ENCODE measurements at regions not wholly inside any gene's neighbourhood (a gene's known extent, or its start where the extent isn't known, plus 50 kb on each side); places are given as distances from the start of the nearest gene placed in this dataset.

DNA sequence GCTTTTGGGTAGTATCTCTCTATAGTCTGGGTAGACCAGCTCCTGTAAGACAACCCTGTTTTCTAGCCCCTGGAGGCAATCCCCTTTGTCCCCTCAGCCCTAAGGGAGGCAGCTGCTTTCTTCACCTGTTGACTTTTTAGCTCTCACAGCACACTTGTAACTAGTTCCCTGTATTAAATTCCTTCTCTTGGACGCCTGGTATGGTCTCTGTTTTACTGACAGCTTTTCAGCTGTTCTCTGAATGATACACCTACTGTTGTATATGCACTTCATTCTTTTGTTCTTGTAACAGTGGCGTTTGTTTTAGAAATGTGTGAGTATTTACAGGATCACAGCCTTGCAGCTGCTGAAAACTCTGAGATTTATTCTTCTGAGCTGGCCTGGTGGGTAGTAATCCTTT is 413.0 kb upstream of the RBMS3 start:
- no peaks in the 10 kb centered on the region for H3K4me1 ChIP-seq (ENCODE audit: control insufficient read depth, extremely low read depth, insufficient read depth, low read length)
- no peaks in the 10 kb centered on the region for H3K9me3 ChIP-seq (ENCODE audit: control insufficient read depth, insufficient read depth, low read depth, low read length)
- no peak overlapping the region for H3K4me2 ChIP-seq (ENCODE audit: extremely low read depth, insufficient read depth, low read length)
- H3K9ac ChIP-seq (ENCODE audit: insufficient read depth, low read length) = no peak overlapping the region
- DNase-seq (ENCODE audit: low read depth in 2 of 2) = no peak
- H2AFZ ChIP-seq (ENCODE audit: low read length) = no peak overlapping the region
- TF ChIP-seq, protein P1, sequence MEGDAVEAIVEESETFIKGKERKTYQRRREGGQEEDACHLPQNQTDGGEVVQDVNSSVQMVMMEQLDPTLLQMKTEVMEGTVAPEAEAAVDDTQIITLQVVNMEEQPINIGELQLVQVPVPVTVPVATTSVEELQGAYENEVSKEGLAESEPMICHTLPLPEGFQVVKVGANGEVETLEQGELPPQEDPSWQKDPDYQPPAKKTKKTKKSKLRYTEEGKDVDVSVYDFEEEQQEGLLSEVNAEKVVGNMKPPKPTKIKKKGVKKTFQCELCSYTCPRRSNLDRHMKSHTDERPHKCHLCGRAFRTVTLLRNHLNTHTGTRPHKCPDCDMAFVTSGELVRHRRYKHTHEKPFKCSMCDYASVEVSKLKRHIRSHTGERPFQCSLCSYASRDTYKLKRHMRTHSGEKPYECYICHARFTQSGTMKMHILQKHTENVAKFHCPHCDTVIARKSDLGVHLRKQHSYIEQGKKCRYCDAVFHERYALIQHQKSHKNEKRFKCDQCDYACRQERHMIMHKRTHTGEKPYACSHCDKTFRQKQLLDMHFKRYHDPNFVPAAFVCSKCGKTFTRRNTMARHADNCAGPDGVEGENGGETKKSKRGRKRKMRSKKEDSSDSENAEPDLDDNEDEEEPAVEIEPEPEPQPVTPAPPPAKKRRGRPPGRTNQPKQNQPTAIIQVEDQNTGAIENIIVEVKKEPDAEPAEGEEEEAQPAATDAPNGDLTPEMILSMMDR (conservative IDR thresholded peaks at IDR 0.05 in 1 of 2, IDR thresholded peaks at IDR 0.05 in 1 of 2; ENCODE audit: low read depth in 1 of 2, low read length in 2 of 2) = no peak
- TF ChIP-seq EZH2 (IDR thresholded peaks at IDR 0.05; ENCODE audit: low read length, missing control alignments) = no peak
- no peak overlapping the region for H3K27ac ChIP-seq (ENCODE audit: insufficient read depth, low read length)
- no peaks in the 10 kb centered on the region for H3K79me2 ChIP-seq (ENCODE audit: control insufficient read depth, insufficient read depth, low read length)
- H3K27me3 ChIP-seq (ENCODE audit: control insufficient read depth, insufficient read depth, low read length) = no peaks in the 10 kb centered on the region
- H3K4me3 ChIP-seq (replicated peaks in 1 of 4; ENCODE audit: control extremely low read depth in 1 of 4, insufficient read depth in 1 of 4, low read depth in 3 of 4, low read length in 4 of 4) = no peak overlapping the region
- H4K20me1 ChIP-seq (ENCODE audit: control insufficient read depth, extremely low read depth, insufficient read depth, low read length) = no peaks in the 10 kb centered on the region
- H3K36me3 ChIP-seq (ENCODE audit: control insufficient read depth, insufficient read depth, low read length) = no peaks in the 10 kb centered on the region

DNA sequence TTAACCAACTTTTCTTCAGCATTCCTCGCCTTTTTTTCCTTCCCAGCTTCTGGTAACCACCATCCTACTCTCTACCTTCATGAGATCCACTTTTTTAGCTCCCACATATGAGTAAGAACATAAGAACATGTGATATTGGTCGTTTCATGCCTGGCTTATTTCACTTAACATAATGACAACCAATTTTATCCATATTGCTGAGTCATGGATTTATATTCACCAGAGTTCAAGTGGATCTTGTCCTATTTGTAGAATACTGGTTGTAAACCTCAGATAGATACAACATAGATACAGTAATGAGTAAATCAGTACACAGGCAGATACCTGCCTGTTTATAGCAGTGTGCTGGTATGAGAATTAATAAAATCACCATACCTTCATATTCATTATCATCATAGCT is 412.0 kb upstream of the RBMS3 start:
- Histone ChIP-seq H3K4me1 (ENCODE audit: control insufficient read depth, extremely low read depth, insufficient read depth, low read length) (no peaks in the 10 kb centered on the region), H3K4me3 (replicated peaks in 1 of 4; ENCODE audit: control extremely low read depth in 1 of 4, insufficient read depth in 1 of 4, low read depth in 3 of 4, low read length in 4 of 4) (no peak overlapping the region), H3K4me2 (ENCODE audit: extremely low read depth, insufficient read depth, low read length) (no peak overlapping the region), H3K27me3 (ENCODE audit: control insufficient read depth, insufficient read depth, low read length) (no peaks in the 10 kb centered on the region), H4K20me1 (ENCODE audit: control insufficient read depth, extremely low read depth, insufficient read depth, low read length) (no peaks in the 10 kb centered on the region), H3K9me3 (ENCODE audit: control insufficient read depth, insufficient read depth, low read depth, low read length) (no peaks in the 10 kb centered on the region), H3K36me3 (ENCODE audit: control insufficient read depth, insufficient read depth, low read length) (no peaks in the 10 kb centered on the region), H3K79me2 (ENCODE audit: control insufficient read depth, insufficient read depth, low read length) (no peaks in the 10 kb centered on the region), H2AFZ (ENCODE audit: low read length) (no peak overlapping the region), H3K9ac (ENCODE audit: insufficient read depth, low read length) (no peak overlapping the region), H3K27ac (ENCODE audit: insufficient read depth, low read length) (no peak overlapping the region)
- no peak for TF ChIP-seq EZH2 (IDR thresholded peaks at IDR 0.05; ENCODE audit: low read length, missing control alignments)
- TF ChIP-seq, protein P1 (conservative IDR thresholded peaks at IDR 0.05 in 1 of 2, IDR thresholded peaks at IDR 0.05 in 1 of 2; ENCODE audit: low read depth in 1 of 2, low read length in 2 of 2) = no peak
- no peak for DNase-seq (ENCODE audit: low read depth in 2 of 2)

DNA sequence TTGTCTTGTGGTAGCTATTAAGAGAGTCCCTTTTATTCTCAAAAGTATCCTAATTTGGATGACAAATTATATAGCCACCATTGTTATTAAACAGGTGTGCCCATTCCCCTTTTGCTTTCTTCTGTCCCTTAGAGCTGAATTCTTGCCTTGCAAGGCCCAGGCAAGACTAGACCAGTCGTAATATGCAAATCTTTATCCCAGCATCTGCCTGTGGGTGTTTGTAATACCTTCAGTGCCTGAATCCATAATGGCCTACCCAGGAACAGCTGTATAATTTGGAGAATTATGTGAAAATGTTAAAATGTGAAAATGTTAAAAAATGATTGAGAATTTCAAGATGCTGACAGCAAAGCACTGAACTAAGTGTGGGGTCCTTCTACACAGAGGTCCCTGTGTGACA is 403.0 kb upstream of the RBMS3 start:
- no peak for DNase-seq (ENCODE audit: low read depth in 2 of 2)
- no peak overlapping the region for H3K27ac ChIP-seq (ENCODE audit: insufficient read depth, low read length)
- no peaks in the 10 kb centered on the region for H3K36me3 ChIP-seq (ENCODE audit: control insufficient read depth, insufficient read depth, low read length)
- H2AFZ ChIP-seq (ENCODE audit: low read length) = no peak overlapping the region
- H3K9ac ChIP-seq (ENCODE audit: insufficient read depth, low read length) = no peak overlapping the region
- H3K4me3 ChIP-seq (replicated peaks in 1 of 4; ENCODE audit: control extremely low read depth in 1 of 4, insufficient read depth in 1 of 4, low read depth in 3 of 4, low read length in 4 of 4) = no peak overlapping the region
- no peaks in the 10 kb centered on the region for H3K27me3 ChIP-seq (ENCODE audit: control insufficient read depth, insufficient read depth, low read length)
- no peak overlapping the region for H3K4me2 ChIP-seq (ENCODE audit: extremely low read depth, insufficient read depth, low read length)
- no peaks in the 10 kb centered on the region for H3K9me3 ChIP-seq (ENCODE audit: control insufficient read depth, insufficient read depth, low read depth, low read length)
- H4K20me1 ChIP-seq (ENCODE audit: control insufficient read depth, extremely low read depth, insufficient read depth, low read length) = no peaks in the 10 kb centered on the region
- TF ChIP-seq, protein P1 (conservative IDR thresholded peaks at IDR 0.05 in 1 of 2, IDR thresholded peaks at IDR 0.05 in 1 of 2; ENCODE audit: low read depth in 1 of 2, low read length in 2 of 2) = no peak
- no peak for TF ChIP-seq EZH2 (IDR thresholded peaks at IDR 0.05; ENCODE audit: low read length, missing control alignments)
- no peaks in the 10 kb centered on the region for H3K79me2 ChIP-seq (ENCODE audit: control insufficient read depth, insufficient read depth, low read length)
- H3K4me1 ChIP-seq (ENCODE audit: control insufficient read depth, extremely low read depth, insufficient read depth, low read length) = no peaks in the 10 kb centered on the region

Data from fibroblast of lung (primary cell).